HG02885 (cell line): ENCODE measurements at regions not wholly inside any gene's neighbourhood (a gene's known extent, or its start where the extent isn't known, plus 50 kb on each side); places are given as distances from the start of the nearest gene placed in this dataset.
A peak's percentile ranks its signal among the peaks of the same experiment; 100 is the strongest.
"Not testable (repeated sequence)": the region's sequence is repeated elsewhere in the genome, so short reads cannot be mapped to it uniquely, and the experiment has no call there.

ENCODE experiments used
- ATAC-seq: cut with Tn5 transposase; IDR thresholded peaks from one replicate; pipeline ENCODE4 v1.9.1; 2021; ENCODE audit warnings: mild to moderate bottlenecking; ENCODE audit not compliant: unreplicated experiment, poor library complexity

DNA sequence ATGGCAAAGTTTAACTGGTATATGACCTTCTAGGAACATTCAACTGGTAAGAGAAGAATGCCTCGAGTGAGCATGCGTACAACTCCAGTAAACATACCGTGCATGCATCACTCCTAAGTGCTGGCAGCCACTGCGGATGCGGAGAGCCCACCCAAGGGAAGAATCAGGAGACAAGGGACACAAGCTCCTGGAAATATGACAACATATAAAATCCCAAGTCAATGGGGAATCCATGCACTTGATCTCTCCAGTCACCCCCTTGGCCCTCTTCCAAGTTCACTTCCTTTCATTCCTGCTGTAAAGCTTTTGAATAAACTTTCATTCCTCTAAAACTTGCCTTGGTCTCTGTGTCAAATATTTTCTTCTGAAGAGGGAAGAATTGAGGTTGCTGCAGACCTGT is 168.7 kb upstream of the TMCC3 start:
- ATAC-seq = no peak

DNA sequence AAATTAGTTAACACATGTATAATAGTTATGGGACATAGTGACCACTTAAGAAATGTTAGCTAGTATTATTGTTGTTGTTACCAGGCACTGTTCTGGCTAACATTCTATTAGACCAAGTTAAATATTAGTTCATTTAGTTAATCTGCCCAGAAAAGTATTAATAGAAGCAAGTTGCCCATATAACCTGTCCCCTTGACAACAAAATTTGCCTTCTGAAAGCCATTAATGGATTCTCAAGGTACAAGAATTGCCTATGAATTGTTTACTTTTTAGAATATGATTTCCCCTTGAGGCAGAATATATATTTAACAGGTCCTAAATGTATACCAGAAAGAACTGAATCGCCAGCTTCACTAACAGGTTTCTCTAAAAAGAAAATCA is 167.3 kb upstream of the TMCC3 start:
- no peak for ATAC-seq

DNA sequence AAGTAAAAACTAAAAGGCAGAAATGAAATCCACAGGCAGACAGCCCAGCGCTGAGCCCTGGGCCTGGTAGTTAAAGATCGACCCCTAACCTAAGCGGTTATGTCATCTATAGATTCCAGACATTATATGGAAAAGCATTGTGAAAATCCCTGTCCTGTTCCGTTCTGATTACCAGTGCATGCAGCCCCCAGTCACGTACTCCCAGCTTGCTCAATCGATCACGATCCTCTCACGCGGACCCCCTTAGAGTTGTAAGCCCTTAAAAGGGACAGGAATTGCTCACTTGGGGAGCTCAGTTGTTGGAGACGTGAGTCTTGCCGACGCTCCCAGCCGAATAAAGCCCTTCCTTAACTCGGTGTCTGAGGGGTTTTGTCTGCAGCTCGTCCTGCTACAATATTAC is 166.8 kb upstream of the TMCC3 start:
- not testable (repeated sequence) for ATAC-seq

DNA sequence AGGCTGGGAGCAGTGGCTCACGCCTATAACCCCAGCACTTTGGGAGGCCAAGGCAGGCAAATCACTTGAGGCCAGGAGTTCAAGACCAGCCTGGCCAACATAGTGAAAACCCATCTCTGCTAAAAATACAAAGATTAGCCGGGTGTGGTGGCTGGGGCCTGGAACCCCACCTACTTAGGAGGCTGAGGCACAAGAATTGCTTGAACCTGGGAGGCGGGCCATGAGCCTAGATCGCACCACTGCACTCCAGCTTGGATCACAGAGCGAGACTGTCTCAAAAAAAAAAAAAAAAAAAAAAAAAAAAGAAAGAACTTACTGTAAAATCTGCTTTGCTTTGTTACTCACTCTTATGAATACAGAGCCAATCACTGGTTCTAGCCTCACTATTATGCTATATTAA is 166.4 kb upstream of the TMCC3 start:
- ATAC-seq = not testable (repeated sequence)

DNA sequence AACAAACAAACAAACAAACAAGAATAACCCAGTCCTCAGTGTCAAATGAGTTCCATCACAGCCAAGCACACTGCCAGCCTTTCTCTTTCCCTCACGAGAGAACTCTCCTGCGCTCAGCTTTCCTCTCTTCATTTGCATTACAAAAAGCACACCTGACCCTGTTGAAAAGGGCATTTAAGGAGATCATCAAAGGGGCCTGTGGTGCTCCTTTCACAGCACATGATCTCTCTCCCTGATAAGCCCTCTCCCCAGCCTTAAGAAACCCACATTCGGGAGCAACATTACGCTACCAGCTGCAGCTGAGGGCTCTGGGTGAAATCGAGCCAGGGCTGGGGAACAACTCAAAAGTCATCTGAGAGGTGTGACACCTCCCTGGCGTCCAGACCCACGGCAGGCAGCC is 165.6 kb upstream of the TMCC3 start:
- ATAC-seq = no peak

DNA sequence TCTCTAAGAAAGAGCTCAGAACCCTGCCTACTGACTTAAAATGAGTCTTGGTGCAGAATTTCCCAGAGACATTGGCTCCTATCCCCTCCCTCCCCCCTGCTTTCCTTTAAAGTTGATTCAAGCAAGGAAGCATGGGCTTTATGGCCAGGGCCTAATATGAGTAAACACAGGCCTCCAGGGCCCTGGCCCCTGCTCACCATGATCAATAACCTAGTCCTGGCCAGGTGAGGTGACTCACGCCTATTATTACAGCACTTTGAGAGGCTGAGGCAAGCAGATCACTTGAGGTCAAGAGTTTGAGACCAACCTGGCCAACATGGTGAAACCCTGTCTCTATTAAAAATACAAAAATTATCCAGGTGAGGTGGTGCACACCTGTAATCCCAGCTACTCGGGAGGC is 165.1 kb upstream of the TMCC3 start:
- no peak for ATAC-seq

DNA sequence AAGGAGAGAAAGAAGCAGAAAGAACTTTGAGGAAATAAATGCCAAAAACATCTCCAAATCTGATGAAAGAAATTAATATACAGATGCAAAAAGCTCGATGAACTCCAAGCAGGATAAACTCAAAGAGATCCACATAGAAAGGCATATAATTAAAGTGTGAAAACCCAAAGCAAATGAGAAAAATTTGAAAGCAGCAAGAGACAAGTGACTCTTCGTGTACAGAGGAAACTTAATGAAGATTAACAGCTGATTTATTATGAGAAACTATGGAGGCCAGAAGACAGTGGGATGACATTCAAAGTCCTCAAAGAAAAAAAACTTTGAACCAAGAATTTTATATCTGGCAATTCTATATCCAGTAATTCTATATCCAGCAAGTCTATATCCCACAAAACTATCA is 163.0 kb upstream of the TMCC3 start:
- ATAC-seq = no peak

DNA sequence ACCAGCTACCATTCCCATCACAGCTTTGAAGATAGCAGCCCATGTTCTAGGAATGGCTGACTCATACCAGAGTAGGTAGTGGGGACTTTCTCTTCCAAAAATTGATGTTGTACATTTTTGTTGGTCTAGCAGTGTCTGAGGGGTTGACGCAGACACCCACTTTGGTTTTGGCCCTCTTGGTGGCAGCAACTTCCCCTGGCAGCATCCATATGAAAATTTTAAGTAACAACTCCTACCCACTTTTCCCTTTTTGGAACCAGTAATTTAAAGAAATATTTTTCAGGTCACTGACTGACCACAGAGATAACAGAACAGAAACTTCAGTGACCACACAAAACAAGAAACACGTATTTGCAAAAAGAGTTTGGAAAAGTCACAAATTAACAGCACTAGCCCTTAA is 162.0 kb upstream of the TMCC3 start:
- peak; percentile 49 for ATAC-seq

DNA sequence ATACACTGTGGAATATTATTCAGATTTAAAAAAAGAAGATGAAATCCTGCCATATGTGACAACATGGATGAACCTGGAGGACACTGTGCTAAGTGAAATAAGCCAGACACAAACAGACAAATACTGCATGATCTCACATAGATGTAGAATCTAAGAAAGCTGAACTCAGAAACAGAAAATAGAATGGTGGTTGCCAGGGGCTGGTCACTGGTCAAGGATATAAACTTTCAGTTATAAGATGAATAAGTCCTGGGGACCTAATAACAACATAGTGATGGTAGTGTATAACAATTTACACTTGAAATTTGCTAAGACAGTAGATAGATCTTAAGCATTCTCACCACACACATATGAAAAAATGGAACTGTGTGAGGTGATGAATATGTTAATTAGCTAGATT is 161.3 kb upstream of the TMCC3 start:
- ATAC-seq = no peak

DNA sequence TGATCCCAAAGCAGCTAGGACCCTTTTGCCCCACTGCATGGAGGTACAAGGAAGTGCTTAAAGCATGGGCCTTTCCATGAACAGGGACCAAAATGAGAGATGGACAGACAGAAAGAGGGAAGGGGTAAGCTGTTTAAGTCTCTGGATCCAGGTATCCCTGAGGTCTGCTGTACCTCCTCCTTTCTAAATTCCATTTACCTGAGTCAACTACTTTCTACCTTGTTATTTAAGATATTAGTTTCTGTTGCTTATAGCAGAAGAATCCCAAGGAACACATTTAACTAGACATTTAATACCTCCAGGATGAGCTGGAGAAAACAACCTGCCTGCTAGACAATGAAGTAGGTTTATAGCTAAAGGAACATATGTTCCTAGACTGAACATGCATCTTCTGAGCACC is 157.6 kb upstream of the TMCC3 start:
- no peak for ATAC-seq

DNA sequence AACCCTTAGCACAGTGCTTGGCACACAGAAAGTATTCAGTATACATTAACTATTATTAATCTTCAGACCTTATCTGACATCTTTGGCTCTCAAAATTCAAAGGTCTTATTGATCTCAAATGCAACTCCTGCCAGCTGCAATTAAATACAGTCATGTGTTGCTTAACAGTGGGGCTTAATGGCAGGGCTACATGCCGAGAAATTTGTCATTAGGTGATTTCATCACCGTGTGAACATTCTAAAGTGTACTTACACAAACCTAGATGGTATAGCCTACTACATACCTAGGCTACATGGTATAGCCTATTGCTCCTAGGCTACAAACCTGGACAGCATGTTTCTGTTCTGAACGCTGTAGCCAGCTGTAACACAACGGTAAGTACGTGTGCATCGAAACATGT is 156.3 kb upstream of the TMCC3 start:
- ATAC-seq = no peak

DNA sequence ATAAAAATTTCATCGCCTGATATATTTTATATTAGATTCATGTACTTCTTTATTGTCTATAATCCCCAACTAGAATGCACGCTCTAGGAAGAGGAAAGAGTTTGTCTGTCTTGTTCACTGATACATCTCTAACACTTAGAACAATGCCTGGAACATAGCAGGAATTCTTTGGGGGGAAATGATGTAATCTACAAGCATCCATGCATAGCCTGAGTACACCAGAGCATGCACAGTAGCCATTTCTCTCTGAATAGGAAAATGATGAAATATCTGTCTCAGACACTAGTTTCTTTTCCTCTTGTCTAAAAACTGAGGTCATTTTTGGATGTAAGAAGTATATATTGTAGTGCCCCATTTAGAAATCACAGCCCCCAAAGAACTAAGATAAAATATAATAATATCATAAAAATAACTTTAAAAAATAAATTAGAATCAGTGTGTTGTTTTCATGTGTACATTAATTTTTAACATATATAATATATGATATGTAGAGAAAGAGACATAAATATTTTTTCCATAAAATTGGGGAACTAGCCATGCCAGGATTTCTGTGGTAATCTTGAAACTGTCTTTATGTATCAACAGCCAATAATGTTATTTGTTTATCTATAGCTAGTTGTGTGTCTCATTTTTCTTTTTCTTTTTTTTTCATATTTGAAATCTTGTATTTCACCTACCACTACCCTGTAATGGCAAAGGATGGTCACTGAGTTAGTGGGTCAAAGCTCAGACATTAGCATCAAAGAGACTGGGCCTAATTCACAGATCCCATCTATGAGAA is 155.6 kb upstream of the TMCC3 start:
- ATAC-seq = no peak

DNA sequence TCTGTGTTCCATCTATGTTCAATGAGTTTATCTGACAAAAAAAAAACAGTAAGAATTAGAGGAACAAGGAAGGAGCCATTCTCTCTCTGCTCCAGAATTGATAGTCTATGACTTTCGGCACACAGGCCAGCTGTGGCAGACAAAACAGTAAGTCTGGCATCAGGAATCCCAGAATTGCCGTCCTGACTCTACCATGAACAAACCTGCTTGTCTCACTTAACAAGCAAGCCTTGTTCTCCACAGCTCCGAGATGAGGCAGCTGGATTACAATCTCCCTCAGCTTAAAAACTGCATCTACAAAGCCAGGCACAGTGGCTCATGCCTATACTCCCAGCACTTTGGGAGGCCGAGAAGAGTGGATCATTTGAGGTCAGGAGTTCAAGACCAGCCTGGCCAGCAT is 153.6 kb upstream of the TMCC3 start:
- ATAC-seq = no peak

DNA sequence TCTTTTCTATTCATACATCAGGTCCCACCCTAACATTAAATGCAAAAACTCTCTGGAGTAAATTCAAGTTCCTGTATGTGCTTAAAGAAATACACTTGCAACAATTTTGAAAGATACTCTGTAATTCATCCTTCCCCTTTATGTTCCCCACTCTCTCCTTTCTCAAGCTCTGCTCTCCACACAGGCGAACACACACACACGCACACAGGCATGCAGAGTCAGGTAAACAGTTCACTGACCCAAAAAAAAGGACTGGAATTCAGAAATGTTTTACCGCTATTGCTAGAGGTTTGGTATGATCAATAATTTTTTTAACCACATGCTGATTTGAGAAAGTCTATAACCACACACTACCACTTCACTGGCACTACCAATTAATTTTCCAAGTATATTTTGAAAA is 152.4 kb upstream of the TMCC3 start:
- ATAC-seq = no peak

DNA sequence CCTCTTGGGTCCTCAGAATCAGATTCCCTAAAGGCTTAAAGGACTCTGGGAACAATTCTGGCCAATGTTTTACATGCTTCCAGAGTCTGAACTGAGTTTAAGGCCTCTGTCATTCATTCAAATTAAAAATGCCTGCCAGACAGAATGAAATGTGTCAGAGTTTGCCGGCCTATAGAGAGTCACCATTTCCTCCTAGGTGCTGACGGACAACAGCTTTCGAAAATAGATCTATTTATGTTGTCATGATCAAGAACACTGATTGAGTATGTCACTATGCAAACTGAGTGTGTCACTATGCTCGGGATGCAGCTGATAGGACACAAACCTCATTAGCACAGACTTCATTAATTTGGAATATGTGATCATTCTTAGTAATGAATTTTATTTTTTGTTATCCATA is 151.4 kb upstream of the TMCC3 start:
- no peak for ATAC-seq

DNA sequence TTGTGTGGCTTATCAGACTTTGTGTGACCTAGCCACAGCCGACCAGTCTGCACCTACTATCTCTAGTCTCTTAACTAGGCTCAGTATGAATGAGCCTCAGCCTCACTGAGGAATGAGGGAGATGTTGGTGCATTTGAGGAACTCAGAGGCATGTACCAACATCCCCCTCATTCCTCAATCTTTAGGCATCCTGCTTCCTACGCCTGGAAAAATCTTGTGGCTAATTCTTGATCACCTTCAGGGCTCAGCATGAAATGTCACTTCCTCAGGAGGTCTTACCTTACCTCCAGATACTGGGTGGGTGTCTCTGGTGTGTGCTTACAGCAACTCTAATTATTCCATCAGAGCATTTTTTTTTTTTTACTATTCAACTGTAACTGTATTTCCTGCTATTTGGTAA is 148.8 kb upstream of the TMCC3 start:
- ATAC-seq = no peak

DNA sequence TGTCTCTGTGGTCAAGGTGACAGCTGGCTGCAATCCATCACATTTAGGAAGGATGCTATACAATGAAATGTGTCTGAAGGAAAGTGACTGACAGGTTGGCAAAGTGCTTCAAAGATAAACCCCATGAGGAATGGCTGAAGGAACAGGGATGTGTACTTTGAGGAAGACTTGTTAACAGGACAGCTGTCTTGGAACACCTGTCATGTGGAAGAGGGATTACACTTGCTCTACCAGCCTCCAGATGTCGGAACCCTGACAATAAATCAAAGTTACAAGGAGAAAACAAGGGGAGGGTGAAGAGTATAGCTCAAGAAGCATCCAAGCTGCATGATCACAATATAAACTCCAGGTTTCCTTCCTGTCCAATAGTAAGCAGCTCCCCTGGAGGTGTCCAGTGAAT is 147.8 kb upstream of the TMCC3 start:
- no peak for ATAC-seq

DNA sequence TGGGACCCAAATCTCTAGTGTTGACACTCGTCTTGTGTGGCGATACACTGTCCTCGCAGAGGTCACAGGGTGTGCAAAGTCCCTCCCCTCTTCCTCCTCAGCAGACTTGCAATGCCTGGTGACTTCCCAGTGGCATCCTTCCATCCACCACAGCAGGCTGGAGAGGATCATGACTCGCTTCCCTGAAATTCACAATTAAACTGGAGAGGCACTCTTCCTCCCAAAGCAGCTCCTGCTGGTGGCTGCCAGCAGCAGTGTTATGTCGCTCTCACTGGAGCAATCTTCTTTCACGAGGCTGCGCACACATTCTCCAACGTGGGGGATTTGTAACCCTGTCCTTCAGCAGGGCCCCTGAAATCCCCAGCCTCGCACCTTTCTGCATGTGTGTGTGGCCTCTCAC is 145.2 kb upstream of the TMCC3 start:
- ATAC-seq = no peak

DNA sequence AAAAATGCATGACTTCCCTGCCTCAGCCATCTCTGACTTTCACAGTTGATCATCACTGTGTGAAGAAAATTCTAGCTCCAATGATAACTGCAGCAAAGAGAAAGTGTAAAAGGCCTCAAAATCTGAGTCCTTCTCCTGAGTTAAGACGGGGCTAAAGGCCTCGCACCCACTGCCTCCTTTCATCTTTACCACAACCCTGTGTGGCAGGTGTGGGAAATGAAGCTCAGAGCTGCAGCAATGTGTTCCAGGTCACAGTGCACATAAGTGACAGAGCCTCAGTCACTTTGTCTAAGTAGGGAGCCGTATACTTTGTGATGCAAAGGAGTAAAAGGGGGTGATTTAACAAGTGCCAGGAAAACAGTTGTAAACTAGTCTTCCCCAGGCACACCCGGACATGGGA is 144.7 kb upstream of the TMCC3 start:
- no peak for ATAC-seq

DNA sequence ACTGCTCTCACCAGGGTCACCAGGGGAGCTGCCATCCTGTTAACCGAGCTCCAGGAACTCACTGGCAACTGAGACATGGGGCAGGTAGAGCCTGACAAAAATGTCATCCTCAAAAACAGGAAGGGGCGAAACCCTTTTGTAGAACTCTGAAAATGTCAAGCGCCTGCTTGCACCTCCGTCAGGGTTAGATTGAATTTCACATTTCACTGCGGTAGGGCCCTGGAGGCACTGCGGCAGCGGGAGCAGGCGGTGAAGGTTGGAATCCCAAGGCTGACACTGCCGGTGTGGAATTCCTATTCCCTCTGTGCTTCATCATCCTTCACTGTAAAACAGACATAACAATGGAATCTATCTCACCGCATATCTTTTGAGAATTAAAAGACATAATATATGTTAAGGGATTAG is 142.8 kb upstream of the TMCC3 start:
- no peak for ATAC-seq

DNA sequence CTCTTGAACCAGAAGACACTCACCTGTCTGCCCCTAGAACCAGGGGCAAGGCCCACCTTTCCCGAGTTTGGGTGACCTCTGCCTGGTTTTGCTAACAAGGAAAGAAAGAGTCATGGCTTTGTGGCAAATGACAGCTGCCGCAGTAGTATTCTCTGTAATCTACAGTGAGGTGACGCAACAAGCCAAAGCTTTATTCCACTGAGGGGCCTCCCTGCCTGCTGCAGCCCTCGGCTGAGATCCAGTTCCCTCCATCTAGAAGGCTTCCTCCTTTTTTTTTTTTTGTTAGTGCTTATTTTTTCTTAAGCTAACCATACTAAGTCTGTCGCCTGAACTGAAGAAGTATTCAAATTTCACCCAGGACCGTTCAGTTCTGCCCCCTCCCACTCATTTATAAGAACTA is 142.3 kb upstream of the TMCC3 start:
- ATAC-seq = no peak

DNA sequence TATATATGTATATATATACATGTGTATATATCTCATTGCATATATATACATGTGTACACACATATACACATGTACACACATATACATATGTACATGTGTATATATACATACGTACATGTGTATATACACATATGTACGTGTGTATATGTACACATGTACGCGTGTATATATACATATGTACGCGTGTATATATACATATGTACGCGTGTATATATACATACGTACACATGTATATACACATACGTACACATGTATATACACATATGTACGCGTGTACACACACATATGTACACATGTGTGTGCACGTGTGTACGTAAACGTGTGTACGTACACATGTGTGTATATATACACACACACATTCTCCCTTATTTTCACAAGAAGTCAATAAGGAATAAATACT is 141.6 kb upstream of the TMCC3 start:
- ATAC-seq = no peak

DNA sequence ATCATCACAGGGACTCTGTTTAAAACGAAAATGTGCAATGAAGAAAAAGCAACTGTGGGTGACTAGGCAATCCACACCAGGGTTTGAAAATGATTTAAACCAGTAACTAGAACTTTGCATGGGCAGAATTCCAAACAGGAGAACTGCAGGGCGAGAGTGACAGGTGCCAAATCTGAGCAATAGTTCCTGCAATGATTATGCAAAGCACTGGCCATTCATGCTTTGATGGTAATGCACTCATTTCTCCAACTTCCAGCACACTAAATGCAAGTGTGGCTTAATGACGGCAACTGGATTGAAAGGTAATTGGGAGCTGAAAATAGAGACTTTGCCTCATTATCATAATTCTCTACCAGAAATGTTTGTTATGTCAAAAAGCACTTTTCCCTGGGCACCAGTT is 140.5 kb upstream of the TMCC3 start:
- ATAC-seq = no peak
